LoVo (cell line): ENCODE measurements at regions not wholly inside any gene's neighbourhood (a gene's known extent, or its start where the extent isn't known, plus 50 kb on each side); places are given as distances from the start of the nearest gene placed in this dataset.

Experiments used
- DNase-seq: peaks from one replicate; pipeline ENCODE4 v3.0.0-alpha.2; 2016; ENCODE audit warnings: low spot score

DNA sequence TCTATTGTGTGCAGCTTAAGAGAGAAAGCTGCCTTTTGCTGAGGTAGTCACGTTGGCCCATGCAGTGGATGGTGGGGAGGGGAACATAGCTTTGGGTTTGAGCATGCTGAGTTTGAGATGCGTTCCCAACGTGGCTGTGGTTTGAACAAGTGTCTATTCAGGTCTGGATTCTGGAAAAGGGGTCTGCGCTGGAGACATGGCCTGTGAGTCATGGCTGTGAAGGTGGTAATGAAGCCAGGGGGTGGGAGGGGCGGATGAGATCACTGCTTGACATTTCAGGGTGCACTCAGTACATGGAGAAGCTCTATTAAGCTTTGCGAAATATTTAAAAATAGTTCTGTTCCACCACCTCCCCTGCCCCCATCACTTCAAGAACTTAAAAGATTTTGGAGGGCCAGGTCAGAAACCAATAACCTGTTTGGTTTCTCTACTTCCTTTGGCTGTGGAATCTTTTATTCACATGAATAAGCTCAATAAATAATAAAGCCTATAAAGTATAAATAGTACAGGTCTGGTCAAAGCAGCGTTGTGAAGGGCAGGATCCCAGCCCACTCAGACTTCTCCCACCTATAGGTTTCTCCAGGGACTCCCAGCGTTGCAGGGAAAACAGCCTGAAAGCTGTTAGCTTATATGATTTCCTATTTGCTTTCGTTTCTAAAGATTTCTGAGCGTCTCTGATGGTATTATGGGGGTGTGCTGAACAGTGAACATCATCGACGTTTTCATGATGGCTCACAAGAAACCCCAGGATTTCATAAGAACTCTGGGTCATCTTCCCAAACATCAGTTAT is 189.9 kb downstream of the NSG2 start:
- DNase-seq, result no peak

DNA sequence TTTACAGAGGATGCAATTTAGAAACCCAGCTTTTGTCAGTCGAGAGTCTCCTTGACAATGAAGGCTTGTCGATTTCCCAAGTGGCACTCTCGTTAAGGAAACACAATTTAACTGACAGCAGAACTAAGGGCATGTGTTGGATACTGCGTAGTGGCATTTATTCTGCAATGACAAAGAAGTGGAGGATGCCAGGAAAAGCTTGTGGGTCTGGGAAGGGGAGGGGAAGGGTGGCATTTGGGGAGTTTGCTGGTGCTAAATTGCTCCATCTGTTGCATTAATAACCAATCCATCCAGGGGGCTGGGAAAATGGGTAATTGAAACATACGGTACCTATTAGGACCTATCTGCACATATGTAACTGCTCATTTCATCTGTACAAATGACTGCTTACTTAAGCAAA is 190.6 kb downstream of the NSG2 start:
- no peak for DNase-seq

DNA sequence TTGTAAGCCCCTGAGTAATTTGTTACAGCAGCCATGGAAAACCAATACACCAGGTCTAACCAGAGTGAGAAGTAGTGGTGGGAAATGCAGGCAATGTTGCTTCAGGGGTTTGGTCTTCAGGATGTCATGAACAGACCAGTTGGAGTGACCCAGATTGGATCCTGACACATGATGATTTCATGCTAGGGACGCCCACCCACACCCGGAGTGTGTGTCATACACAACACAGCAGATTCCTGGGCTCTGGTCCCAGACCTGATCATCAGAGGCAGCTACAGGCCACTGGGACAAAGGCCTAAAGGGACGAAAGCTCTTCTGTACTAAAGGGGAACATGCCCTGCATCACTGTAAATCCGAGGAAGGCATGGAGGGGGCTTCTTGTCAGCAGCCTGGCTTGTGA is 194.2 kb downstream of the NSG2 start:
- no peak for DNase-seq

DNA sequence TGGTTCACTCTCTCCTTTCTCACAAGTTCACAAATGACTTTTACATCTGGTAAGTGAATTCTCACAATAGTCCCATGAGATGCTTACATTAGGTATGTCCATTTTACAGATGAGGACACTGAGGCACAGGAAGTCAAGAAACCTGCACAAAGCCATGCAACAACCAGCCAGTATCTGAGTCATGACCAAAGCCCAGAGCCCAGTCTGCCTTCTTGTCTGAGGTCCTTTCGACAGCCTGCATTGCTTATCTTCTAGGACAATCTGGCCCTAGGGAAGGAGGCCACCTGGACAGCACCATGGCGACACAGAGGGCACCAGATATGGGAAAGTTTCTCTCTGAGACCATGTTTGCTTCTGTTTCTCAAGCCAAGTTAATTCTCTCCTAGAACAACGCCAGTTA is 197.1 kb downstream of the NSG2 start:
- no peak for DNase-seq

DNA sequence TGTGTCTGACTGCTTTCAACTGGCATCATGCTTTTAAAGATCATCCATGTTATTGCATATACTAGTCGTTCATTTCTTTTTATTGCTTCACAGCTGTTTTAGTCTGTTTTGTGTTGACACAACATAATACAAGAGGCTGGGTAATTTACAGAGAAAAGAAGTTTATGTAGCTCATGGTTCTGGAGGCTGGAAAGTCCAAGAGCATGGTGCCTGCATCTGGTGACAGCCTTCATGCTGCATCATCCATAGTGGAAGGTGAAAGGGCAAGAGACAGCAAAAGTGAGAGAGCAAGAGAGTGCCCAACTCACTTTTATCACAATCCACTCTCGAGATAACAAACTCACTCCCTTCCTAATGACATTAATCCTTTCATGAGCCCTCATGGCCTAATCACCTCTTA is 198.4 kb downstream of the NSG2 start:
- no peak for DNase-seq

DNA sequence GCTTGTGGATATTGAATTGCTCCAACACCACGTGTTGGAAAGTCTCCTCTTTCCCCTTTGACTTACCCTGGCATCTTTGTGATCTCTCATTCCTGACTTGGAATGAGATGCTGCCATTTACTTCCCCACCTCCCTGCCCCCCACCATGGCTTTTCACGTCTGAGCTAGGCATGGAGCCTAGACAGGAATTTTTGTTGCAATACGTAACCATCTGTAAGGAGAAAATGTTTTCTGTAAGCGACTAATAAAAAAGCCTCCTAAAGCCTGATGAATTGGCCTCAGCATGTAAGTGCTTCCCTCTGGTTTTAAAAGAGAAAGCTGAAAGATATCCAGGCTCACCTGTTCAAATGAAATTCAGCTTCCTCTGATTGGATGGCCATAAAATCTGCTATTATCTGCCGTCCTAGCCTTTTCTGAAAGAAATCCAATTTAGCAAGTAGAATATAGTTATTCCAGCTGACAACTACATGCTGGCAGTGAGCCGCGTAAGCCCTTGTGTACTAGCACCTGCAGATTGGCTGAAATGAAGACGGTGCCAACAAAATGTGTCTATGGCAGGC is 200.1 kb downstream of the NSG2 start:
- DNase-seq, result no peak

DNA sequence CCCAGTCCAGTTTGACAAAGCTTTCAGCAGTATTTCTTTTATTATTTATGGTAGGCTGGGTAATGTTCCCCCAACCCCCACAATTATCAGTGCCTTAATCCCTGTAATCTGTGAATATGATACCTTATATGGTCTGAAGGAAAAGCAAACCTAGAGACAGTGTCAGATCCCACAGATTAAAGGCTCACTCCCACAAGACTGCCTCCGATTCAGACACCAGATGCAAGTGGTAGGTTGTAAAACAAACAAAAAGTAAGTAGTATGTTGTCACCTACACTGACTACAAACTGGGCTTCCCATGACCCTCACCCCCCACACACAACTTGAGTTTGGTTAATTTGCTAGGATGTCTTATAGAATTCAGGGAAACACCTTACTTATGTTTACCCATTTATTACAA is 201.2 kb downstream of the NSG2 start:
- no peak for DNase-seq

DNA sequence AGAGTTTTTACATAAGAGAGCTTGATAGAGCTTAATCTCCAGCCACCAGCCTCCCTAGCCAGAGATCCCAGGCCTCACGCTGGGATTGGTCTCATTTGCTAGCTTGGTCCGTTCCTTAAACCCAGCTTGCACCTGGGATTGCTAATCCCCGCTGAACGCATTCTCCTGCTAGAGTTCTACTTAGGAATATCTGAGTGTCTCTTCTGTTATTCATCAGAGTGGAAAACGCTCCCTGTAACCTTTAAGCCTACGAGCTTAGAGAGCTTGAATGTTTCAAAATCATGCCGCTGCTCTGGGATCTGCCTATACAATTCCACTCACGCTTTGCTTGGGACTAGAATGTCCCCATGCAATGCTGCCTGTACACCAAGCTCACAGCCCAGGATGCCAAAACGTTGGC is 201.8 kb downstream of the NSG2 start:
- no peak for DNase-seq

DNA sequence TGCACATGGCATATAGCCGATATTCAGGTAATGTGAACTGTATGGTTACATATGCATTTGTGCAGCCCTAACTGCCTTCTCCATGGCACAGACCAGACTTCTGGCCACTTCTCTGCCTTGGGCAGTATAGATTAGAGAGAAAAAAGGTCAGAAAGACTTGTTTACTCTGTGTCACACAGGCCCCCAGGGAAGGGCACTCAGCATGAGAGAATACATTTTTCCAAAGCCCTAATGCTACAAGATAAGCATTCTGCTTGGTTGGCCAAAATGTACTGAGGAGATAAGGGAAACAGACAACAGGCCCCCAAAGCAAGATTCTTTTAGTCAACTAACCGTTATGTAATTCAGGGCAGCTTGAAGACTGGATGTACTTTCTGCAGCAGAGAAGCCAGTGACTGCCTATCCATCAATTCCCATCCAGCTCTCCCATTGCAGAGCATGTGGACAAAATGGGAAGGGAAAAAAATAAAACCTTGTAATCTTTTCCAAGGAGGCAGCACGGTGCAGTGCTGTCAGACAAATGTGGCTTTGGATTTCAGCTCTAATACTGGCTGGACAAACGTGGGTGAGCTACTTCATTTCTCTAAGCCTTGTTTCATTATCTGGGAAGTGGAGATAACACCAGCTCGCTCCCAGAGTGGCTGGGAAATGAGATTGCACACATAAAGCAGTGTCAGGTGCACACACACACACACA is 205.9 kb downstream of the NSG2 start:
- no peak for DNase-seq

DNA sequence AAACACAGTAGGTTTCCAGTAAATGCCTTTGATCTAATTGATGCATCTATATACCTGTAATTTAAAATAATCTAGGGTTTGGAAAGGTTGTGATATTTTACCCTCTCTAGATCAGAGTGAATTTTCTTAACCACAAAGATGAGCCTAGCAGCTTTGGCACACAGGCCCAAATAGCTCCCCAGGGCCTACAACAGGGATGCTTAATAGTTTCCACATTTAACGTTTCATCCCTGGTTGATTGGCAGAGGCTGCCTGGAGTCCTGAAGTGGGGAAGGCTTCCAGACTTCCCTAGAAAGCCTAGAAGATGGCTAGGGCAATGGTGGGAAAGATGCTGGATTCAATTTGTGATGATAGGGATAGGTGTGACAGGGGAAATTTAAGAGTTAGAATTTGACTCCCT is 206.6 kb downstream of the NSG2 start:
- DNase-seq, result no peak

DNA sequence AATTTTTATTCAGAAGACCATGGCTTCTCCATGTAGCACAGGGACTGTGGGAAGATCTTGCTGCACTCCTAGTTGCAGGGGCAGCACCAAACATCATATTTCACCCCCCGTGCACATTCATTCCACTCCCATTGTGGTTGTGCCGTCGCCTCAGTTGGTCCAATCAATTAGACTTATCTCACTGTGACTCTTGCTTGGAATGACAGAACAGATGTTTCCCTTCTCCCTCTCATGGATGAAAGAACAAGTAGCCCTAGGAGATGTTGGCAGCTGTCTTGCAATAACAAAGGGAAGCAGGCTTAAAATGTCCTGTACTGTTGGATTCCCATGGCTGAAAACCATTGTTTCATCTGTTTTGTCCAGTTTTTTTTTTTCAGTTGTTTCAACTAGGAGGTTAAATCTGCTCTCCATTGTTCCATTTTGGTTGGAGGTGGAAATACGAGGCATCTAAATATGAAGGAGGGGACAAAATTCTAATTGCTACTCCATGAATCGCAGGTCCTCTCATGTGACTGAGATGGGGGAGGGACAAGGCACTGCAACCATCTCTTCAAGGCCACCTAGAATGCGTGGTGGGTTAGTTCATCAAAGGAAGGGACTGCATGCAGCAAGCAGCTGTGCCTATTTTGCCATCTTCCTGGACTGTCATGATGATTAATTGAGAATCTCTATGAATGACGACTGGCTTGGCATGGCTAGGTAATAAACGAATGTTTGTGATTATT is 214.4 kb downstream of the NSG2 start:
- DNase-seq, result no peak

DNA sequence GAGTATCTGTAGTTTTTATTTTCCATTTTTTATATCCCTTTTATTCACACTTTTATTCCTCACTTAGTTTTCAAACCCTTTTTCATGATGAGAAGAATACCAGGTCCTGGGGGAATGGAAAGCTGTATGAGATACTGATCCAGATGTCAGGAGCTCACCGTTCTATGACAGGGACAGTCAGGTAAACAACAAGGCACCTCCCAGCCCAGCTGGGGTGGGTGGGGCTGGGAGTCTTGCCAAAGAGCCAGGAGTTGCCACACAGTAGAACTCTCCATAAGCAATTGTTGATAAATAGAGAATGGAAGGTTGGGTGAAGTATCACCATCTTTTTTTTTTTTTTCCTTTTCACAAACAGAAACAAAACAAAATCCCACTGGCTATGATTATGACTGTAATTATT is 225.8 kb downstream of the NSG2 start:
- no peak for DNase-seq

DNA sequence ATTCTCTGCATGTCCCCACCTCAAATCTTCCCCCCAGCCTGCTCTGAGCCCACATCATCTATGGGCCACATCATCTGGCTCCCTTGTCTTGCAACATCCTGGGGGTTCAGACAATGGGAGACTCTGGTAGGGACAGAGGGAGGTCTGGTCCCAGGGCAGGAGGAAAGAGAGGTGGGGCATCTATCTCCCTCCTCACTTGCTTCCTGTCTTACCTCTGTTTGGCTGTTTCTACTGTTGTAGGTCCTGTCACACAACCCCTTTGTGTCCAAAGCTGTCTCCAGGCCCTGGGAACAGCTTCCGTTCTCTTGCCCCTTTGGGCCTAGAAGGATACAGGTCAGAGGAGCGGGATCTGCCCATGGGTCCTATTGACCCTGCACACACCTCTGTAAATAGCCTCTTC is 227.2 kb downstream of the NSG2 start:
- DNase-seq, result no peak

DNA sequence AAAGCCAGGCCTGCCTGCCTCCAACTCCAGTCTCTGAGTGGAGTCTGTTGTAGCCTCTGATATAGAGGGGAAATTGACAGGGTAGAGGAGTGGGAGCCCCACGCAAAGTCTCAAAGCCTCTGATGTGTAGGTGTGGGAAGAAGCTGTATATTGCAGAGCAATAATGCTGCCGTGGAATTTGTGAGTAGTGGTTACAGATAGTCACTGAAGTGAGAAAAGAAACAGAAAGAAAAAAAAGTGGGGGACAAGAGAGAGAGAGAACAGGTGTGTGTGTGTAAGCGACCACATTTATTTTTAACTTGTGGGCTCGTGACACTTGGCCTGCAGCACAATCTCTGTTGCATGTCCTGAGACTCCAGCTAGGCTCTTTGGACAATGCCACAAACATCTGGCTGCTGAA is 227.8 kb downstream of the NSG2 start:
- no peak for DNase-seq

DNA sequence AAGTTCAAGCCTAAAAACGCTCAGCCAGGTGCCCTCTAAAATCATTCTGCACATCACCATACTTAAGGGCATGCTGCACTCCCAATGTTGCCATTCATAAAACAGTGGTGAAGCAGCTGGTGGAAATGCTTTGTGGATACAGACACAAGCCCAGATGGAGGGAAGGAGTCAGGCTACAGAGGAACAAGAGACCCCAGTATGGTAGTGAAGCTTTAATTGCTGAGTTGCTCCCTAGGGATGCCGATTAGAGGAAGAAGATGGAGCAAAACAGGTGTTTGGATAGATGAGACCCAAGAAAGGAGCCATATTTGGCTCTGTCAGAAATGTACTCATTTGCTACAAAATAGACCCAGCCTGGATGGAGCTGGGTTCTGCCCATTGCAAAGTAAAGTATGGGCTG is 230.5 kb downstream of the NSG2 start:
- DNase-seq, result no peak

DNA sequence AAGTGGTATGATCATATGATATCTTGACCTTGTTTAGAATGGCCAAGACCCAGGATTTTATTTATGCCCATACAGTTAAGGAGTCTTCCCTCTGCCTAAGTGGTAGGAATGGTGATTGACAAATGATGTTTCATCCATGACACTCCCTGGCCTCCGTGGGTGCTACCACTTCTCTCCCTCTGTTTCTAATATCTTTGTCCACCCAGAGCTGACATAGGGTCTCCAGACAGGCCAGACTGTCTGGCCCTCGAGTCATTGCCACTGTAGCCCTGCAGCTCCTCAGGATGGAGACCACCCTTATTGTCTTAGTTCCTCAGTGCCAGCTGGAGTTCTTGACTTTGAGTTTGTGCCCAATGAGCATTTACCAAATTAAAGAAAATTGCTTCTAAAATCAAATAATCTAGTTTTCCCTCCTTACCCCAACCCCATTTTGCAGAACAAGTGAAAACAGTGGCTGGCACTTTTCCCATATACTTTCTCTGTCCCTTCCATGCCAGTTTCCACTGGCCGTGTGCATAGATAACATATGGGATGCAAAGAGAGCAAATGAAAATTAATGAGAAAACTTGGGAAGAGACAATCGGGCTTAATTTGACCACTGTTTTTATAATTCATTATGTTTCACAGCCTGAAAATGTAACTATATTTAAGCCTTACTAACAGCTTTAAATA is 235.7 kb downstream of the NSG2 start:
- DNase-seq, result no peak

DNA sequence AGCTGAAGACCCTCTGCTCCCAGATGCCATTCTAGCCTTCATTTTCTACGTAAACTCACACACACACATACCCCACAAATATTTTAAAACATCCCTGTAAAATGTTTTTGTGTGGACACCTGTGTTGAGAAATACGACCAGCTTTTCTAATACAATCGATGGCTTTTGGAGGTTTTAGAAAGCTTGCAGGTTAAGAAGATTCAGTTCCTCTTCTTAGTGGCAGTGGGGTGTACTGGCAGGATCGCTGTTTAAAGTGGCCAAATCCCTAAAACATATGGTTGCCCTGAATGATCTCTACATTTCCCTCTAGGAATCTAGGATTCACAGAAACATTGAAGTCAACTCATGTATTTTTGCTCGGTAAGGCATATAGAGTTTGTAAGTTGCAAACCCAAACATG is 236.3 kb downstream of the NSG2 start:
- no peak for DNase-seq

DNA sequence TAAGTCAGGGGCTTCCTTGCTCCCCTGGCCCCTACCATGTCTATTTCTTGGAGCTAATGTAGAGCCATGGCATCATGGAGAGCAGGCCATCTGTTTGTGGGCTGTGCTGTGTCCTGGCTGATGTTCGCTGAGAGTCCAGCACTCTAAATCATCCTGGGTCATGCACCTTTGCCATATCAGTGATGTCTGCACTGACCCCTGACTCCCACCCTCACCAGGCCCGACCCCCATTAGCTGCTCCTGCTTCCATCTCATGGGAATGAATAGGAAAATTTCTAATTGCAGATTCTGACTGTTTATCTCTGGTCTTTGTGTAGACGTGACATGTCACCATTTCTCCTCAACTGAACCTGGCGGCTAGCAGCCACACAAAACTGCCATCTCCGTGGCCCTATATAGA is 236.9 kb downstream of the NSG2 start:
- no peak for DNase-seq

DNA sequence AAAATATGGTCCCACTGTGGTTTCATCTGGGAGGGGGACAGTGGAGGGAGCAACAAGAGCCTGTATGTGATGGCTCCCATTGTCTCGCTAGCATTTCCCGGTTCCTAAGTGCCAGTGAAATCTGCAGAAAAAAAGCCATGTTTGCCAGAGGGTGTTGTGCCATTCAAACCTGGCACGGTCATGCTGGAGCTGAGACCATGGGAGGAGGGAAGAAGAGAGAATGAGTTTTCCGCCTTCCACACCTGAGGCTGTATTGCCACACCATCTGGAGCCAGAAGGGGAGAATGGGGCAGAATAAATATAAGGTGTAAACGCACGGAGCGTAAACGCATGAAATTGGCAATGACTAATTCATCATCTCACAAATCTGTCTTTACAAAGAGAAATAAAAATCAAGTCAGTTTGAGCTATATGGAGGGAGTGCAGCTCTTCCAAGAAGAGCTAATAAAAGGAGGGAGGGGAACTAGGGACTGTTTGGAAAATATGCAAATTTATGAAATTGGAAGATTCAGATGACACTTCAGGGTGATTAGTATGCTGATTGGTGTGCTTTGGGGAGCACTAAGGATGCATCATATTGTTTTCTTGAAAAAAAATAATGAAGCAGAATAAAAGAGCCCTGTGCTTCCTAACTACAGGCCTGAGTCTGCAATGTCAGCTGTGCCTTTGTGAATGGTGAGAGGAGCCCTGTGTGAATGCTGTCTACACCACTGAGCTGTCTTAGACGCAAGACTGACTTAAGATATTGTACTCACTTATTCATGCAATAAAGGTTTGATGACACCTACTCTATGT is 237.9 kb downstream of the NSG2 start:
- DNase-seq, result no peak

DNA sequence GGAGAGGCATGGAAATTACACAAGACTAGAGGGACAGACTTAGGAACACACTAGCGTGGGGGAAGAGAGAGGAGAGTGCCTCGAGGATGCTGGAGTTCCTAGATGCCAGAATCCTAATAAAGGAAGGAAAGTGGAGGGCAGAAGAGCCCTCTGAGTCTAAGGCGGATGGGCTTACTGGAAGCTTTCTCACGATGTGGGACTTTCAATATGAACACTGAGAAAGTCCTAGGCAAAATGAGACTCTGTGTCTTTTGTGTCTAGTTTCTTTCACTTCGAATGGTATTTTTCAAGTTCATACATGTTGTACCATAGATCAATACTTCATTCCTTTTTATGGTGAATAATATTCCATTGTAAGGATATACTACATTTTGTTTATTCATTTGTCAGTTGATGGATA is 239.4 kb downstream of the NSG2 start:
- DNase-seq, result no peak

DNA sequence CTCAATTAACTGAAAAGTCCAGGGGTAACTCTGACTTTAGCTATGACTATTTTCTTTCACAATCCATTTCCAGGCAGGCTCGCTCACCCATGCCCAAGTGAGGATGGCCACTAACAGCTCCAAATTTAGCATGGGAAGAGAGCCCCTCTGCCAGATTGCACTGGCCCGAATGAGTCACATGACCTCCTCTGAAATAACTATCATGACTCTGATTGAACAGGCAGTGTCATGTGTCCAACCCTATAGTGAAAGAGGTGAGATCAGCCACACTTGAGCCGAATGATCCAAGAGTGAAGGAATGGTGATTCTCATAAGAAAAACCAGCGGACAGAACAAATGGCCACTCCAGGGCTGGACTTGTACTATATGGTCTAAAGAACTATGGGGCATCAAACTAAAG is 242.3 kb downstream of the NSG2 start:
- DNase-seq, result no peak

DNA sequence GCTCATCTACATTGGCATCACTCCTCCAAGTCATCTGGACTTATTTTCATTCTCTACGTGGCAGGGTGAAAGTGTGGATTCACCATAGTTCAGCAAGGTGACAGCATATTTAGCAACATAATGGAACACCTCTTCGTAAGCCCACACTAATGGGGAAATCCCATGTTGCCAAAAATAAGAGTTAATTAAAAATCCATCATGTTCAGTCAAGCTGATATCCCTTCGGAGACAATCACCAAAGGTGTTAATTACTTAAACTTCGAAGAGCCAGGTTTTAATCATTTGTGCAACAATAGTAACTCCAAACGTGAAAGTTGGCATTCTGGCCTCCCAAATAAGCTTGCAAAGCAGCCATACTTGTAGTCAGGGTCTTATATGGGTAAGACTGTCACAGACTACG is 242.9 kb downstream of the NSG2 start:
- no peak for DNase-seq
